ENCODE measurements at regions not wholly inside any gene's neighbourhood (a gene's known extent, or its start where the extent isn't known, plus 50 kb on each side); places are given as distances from the start of the nearest gene placed in this dataset.

GRCh38 chr5:165400086-165400485 is 1894.7 kb downstream of the MAT2B start:
- Histone ChIP-seq H3K79me2 (no peaks in the 10 kb centered on the region), H3K9me2 (replicated peaks; ENCODE audit: insufficient read depth) (no peaks in the 10 kb centered on the region), H3K4me1 (ENCODE audit: insufficient read depth) (no peaks in the 10 kb centered on the region), H3K4me3 (no peak overlapping the region), H4K20me1 (ENCODE audit: insufficient read depth, poor library complexity, severe bottlenecking) (no peaks in the 10 kb centered on the region), H3K4me2 (no peak overlapping the region), H3K27ac (no peak overlapping the region), H3K36me3 (replicated peaks; ENCODE audit: insufficient read depth, low read depth) (no peaks in the 10 kb centered on the region), H3K9me3 (ENCODE audit: low read depth) (no peaks in the 10 kb centered on the region), H2AFZ (no peak overlapping the region), H3K27me3 (no peaks in the 10 kb centered on the region)
- no peak for DNase-seq (ENCODE audit: low spot score)
- no peak for TF ChIP-seq EZH2phosphoT487 (IDR thresholded peaks at IDR 0.05; ENCODE audit: low read depth, severe bottlenecking, unreplicated experiment)
- no peak for TF ChIP-seq CTCF (IDR thresholded peaks at IDR 0.05; ENCODE audit: poor library complexity)
- no peak for TF ChIP-seq EZH2 (IDR thresholded peaks at IDR 0.05; ENCODE audit: borderline replicate concordance)

GRCh38 chr5:165404917-165405316 is 1899.5 kb downstream of the MAT2B start:
- Histone ChIP-seq H3K36me3 (replicated peaks; ENCODE audit: insufficient read depth, low read depth) (no peaks in the 10 kb centered on the region), H3K9me2 (replicated peaks; ENCODE audit: insufficient read depth) (no peaks in the 10 kb centered on the region), H3K27ac (no peak overlapping the region), H3K4me3 (no peak overlapping the region), H3K79me2 (no peaks in the 10 kb centered on the region), H4K20me1 (ENCODE audit: insufficient read depth, poor library complexity, severe bottlenecking) (no peaks in the 10 kb centered on the region), H3K9me3 (ENCODE audit: low read depth) (no peaks in the 10 kb centered on the region), H3K27me3 (no peaks in the 10 kb centered on the region), H2AFZ (no peak overlapping the region), H3K4me2 (no peak overlapping the region), H3K4me1 (ENCODE audit: insufficient read depth) (no peaks in the 10 kb centered on the region)
- WGBS (ENCODE audit: low lambda C conversion rate, missing lambda C conversion rate): 89% methylated on average over 2 of the region's 2 CpGs
- no peak for DNase-seq (ENCODE audit: low spot score)
- no peak for TF ChIP-seq CTCF (IDR thresholded peaks at IDR 0.05; ENCODE audit: poor library complexity)
- no peak for TF ChIP-seq EZH2 (IDR thresholded peaks at IDR 0.05; ENCODE audit: borderline replicate concordance)
- TF ChIP-seq EZH2phosphoT487 (IDR thresholded peaks at IDR 0.05; ENCODE audit: low read depth, severe bottlenecking, unreplicated experiment): no peak

GRCh38 chr5:165405340-165405739 is 1899.9 kb downstream of the MAT2B start:
- Histone ChIP-seq H4K20me1 (ENCODE audit: insufficient read depth, poor library complexity, severe bottlenecking) (no peaks in the 10 kb centered on the region), H3K4me3 (no peak overlapping the region), H3K9me3 (ENCODE audit: low read depth) (no peaks in the 10 kb centered on the region), H3K4me1 (ENCODE audit: insufficient read depth) (no peaks in the 10 kb centered on the region), H3K27ac (no peak overlapping the region), H3K36me3 (replicated peaks; ENCODE audit: insufficient read depth, low read depth) (no peaks in the 10 kb centered on the region), H2AFZ (no peak overlapping the region), H3K9me2 (replicated peaks; ENCODE audit: insufficient read depth) (no peaks in the 10 kb centered on the region), H3K27me3 (no peaks in the 10 kb centered on the region), H3K4me2 (no peak overlapping the region), H3K79me2 (no peaks in the 10 kb centered on the region)
- WGBS (ENCODE audit: low lambda C conversion rate, missing lambda C conversion rate): 94% methylated on average over 1 of the region's 1 CpG
- TF ChIP-seq EZH2 (IDR thresholded peaks at IDR 0.05; ENCODE audit: borderline replicate concordance) (no peak), EZH2phosphoT487 (IDR thresholded peaks at IDR 0.05; ENCODE audit: low read depth, severe bottlenecking, unreplicated experiment) (no peak), CTCF (IDR thresholded peaks at IDR 0.05; ENCODE audit: poor library complexity) (no peak)
- DNase-seq (ENCODE audit: low spot score): no peak

GRCh38 chr5:165407352-165407751 is 1901.9 kb downstream of the MAT2B start:
- no peak overlapping the region for H2AFZ ChIP-seq
- H3K79me2 ChIP-seq: no peaks in the 10 kb centered on the region
- H3K27ac ChIP-seq: no peak overlapping the region
- no peaks in the 10 kb centered on the region for H3K27me3 ChIP-seq
- DNase-seq (ENCODE audit: low spot score): no peak
- H3K4me3 ChIP-seq: no peak overlapping the region
- no peaks in the 10 kb centered on the region for H3K9me3 ChIP-seq (ENCODE audit: low read depth)
- TF ChIP-seq EZH2 (IDR thresholded peaks at IDR 0.05; ENCODE audit: borderline replicate concordance) (no peak), CTCF (IDR thresholded peaks at IDR 0.05; ENCODE audit: poor library complexity) (no peak), EZH2phosphoT487 (IDR thresholded peaks at IDR 0.05; ENCODE audit: low read depth, severe bottlenecking, unreplicated experiment) (no peak)
- H3K36me3 ChIP-seq (replicated peaks; ENCODE audit: insufficient read depth, low read depth): no peaks in the 10 kb centered on the region
- no peaks in the 10 kb centered on the region for H4K20me1 ChIP-seq (ENCODE audit: insufficient read depth, poor library complexity, severe bottlenecking)
- H3K4me2 ChIP-seq: no peak overlapping the region
- no peaks in the 10 kb centered on the region for H3K9me2 ChIP-seq (replicated peaks; ENCODE audit: insufficient read depth)
- H3K4me1 ChIP-seq (ENCODE audit: insufficient read depth): no peaks in the 10 kb centered on the region
- WGBS (ENCODE audit: low lambda C conversion rate, missing lambda C conversion rate): 93% methylated on average over 3 of the region's 3 CpGs

Data from hepatocyte (in vitro differentiated cells).